Neural cell (in vitro differentiated cells): ENCODE measurements at regions not wholly inside any gene's neighbourhood (a gene's known extent, or its start where the extent isn't known, plus 50 kb on each side); places are given as distances from the start of the nearest gene placed in this dataset.

Source experiments
- POLR2AphosphoS5 ChIP-seq: IDR thresholded peaks from 2 replicates; pipeline ENCODE4 v1.6.1; 2012
- SMC3 ChIP-seq: fragments of 450-650 bp; conservative IDR thresholded peaks from 2 replicates; pipeline ENCODE4 v1.6.1; 2014; ENCODE audit warnings: antibody characterized with exemption, mild to moderate bottlenecking, moderate library complexity; ENCODE audit not compliant: poor library complexity
- TF ChIP-seq, protein P1 (sequence below): fragments of 450-650 bp; IDR thresholded peaks from 2 replicates; pipeline ENCODE4 v1.5.1; 2014; ENCODE audit warnings: antibody characterized with exemption, mild to moderate bottlenecking, moderate library complexity; ENCODE audit not compliant: poor library complexity, severe bottlenecking

DNA sequence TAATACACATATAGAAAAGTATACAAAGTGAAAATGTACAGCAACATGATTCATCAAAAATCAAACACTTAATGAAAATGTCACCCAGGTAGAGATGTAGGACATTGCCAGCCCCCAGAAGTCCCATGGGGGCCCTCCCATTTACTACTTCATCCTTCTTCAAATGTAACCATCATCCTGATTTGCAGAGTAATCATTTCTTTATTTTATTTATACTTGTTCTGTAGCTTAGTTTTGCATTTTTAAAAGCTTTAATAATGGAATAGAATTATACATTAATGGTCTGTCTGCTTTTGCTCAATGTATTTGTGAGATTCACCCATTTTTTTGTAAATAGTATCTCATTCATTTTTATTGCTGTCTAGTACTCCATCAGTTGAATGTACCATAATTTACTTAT, 96.8 kb upstream of the CD55 start:
- no peak for TF ChIP-seq POLR2AphosphoS5
- TF ChIP-seq, protein P1, sequence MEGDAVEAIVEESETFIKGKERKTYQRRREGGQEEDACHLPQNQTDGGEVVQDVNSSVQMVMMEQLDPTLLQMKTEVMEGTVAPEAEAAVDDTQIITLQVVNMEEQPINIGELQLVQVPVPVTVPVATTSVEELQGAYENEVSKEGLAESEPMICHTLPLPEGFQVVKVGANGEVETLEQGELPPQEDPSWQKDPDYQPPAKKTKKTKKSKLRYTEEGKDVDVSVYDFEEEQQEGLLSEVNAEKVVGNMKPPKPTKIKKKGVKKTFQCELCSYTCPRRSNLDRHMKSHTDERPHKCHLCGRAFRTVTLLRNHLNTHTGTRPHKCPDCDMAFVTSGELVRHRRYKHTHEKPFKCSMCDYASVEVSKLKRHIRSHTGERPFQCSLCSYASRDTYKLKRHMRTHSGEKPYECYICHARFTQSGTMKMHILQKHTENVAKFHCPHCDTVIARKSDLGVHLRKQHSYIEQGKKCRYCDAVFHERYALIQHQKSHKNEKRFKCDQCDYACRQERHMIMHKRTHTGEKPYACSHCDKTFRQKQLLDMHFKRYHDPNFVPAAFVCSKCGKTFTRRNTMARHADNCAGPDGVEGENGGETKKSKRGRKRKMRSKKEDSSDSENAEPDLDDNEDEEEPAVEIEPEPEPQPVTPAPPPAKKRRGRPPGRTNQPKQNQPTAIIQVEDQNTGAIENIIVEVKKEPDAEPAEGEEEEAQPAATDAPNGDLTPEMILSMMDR = no peak
- TF ChIP-seq SMC3 = no peak
